Karpas-422 (cell line): ENCODE measurements at regions not wholly inside any gene's neighbourhood (a gene's known extent, or its start where the extent isn't known, plus 50 kb on each side); places are given as distances from the start of the nearest gene placed in this dataset.

Experiments used
- DNase-seq: peaks from one replicate; pipeline ENCODE4 v3.0.0-alpha.2; 2015
- H2AFZ ChIP-seq: fragments of 200-600 bp; sonication (generic); 2 replicates; pipeline ENCODE4 v1.6.1; 2014; ENCODE audit warnings: antibody characterized with exemption, low read length, mixed read lengths
- H3K27ac ChIP-seq: fragments of 200-600 bp; sonication (generic); 2 replicates; pipeline ENCODE4 v1.5.1; 2014; ENCODE audit warnings: mild to moderate bottlenecking, low read length, moderate library complexity
- H3K27me3 ChIP-seq: fragments of 200-600 bp; sonication (generic); 2 replicates; pipeline ENCODE4 v1.6.1; 2014; ENCODE audit warnings: low read length, mixed read lengths
- H3K36me3 ChIP-seq: fragments of 200-600 bp; sonication (generic); 2 replicates; pipeline ENCODE4 v1.6.1; 2014; ENCODE audit warnings: low read length, mixed read lengths; ENCODE audit not compliant: insufficient read depth
- H3K4me1 ChIP-seq: fragments of 200-600 bp; sonication (generic); 2 replicates; pipeline ENCODE4 v1.6.1; 2014; ENCODE audit warnings: mild to moderate bottlenecking, low read length, mixed read lengths
- H3K4me2 ChIP-seq: fragments of 200-600 bp; sonication (generic); 2 replicates; pipeline ENCODE4 v1.6.1; 2014; ENCODE audit warnings: low read length, low read depth, mild to moderate bottlenecking; ENCODE audit not compliant: poor library complexity, severe bottlenecking
- H3K4me3 ChIP-seq: fragments of 200-600 bp; sonication (generic); 2 replicates; pipeline ENCODE4 v1.5.1; 2014; ENCODE audit warnings: mild to moderate bottlenecking, antibody characterized with exemption, low read length, mixed read lengths
- H3K79me2 ChIP-seq: fragments of 200-600 bp; sonication (generic); 2 replicates; pipeline ENCODE4 v1.6.1; 2014; ENCODE audit warnings: mild to moderate bottlenecking, low read length, mixed read lengths
- H3K9ac ChIP-seq: fragments of 200-600 bp; sonication (generic); 2 replicates; pipeline ENCODE4 v1.6.0; 2014; ENCODE audit warnings: low read length
- H3K9me2 ChIP-seq: fragments of 200-600 bp; sonication (generic), shearing (Covaris generic); replicated peaks from 2 replicates; pipeline ENCODE4 v1.6.0; 2014; ENCODE audit warnings: mild to moderate bottlenecking, low read length, moderate library complexity; ENCODE audit not compliant: insufficient read depth
- H3K9me3 ChIP-seq: fragments of 300-700, 200-600 bp; sonication (generic); 2 replicates; pipeline ENCODE4 v1.6.1; 2014; ENCODE audit warnings: low read length, mixed read lengths
- H4K20me1 ChIP-seq: fragments of 200-600 bp; sonication (generic); 2 replicates; pipeline ENCODE4 v1.6.1; 2014; ENCODE audit warnings: mild to moderate bottlenecking, antibody characterized with exemption, low read length, low read depth; ENCODE audit not compliant: insufficient read depth

- H2AFZ ChIP-seq, result no peak overlapping the region
- no peak for DNase-seq
Observed at GRCh38 chr13:107734891-107735625, 480.3 kb downstream of the LIG4 start.

GRCh38 chr13:107733276-107733675 is 482.1 kb downstream of the LIG4 start:
- no peak overlapping the region for H3K9ac ChIP-seq
- no peak for DNase-seq
- H3K4me2 ChIP-seq, result no peak overlapping the region
- H3K36me3 ChIP-seq, result no peaks in the 10 kb centered on the region
- H3K9me3 ChIP-seq, result peaks cover 15% of the 10 kb centered on the region
- no peaks in the 10 kb centered on the region for H4K20me1 ChIP-seq
- no peak overlapping the region for H2AFZ ChIP-seq
- H3K27ac ChIP-seq, result no peak overlapping the region
- no peaks in the 10 kb centered on the region for H3K9me2 ChIP-seq
- no peak overlapping the region for H3K4me3 ChIP-seq
- no peaks in the 10 kb centered on the region for H3K27me3 ChIP-seq
- H3K4me1 ChIP-seq, result no peaks in the 10 kb centered on the region
- no peaks in the 10 kb centered on the region for H3K79me2 ChIP-seq

More at GRCh38 chr13:107734891-107735625, 480.3 kb downstream of the LIG4 start:
- H3K9me2 ChIP-seq, result no peaks in the 10 kb centered on the region
- H3K27ac ChIP-seq, result no peak overlapping the region
- no peak overlapping the region for H3K4me3 ChIP-seq
- no peaks in the 10 kb centered on the region for H3K4me1 ChIP-seq
- H3K36me3 ChIP-seq, result no peaks in the 10 kb centered on the region
- H3K79me2 ChIP-seq, result no peaks in the 10 kb centered on the region
- H3K4me2 ChIP-seq, result no peak overlapping the region
- H4K20me1 ChIP-seq, result no peaks in the 10 kb centered on the region
- no peaks in the 10 kb centered on the region for H3K27me3 ChIP-seq
- H3K9ac ChIP-seq, result no peak overlapping the region
- H3K9me3 ChIP-seq, result peaks cover 15% of the 10 kb centered on the region

DNA sequence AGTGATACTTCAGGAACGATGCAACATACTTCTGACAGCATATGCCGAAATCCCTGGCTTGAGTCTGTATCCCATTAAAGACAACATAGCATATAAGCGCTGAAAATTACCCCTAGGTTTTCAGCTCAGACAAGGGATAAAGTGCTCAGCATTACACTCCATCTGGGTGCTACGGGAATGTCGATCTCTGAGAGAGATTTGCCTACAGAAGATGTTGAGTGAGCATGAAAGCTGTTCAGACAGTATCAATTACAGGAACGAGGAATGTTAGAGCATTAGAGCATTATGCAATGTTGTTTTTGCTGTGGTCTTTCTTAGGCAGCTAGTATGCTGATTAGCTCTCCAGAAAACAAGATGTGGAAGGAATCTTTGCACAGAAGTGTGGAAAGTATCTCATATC is 484.5 kb downstream of the LIG4 start:
- no peaks in the 10 kb centered on the region for H3K4me1 ChIP-seq
- no peaks in the 10 kb centered on the region for H3K79me2 ChIP-seq
- no peaks in the 10 kb centered on the region for H3K36me3 ChIP-seq
- no peak overlapping the region for H3K4me3 ChIP-seq
- no peak for DNase-seq
- H3K9ac ChIP-seq, result no peak overlapping the region
- no peaks in the 10 kb centered on the region for H4K20me1 ChIP-seq
- H3K27me3 ChIP-seq, result no peaks in the 10 kb centered on the region
- no peak overlapping the region for H2AFZ ChIP-seq
- no peaks in the 10 kb centered on the region for H3K9me2 ChIP-seq
- peaks cover 12% of the 10 kb centered on the region; the same call in 1 of the 2 replicates for H3K9me3 ChIP-seq
- no peak overlapping the region for H3K27ac ChIP-seq
- no peak overlapping the region for H3K4me2 ChIP-seq

- Histone ChIP-seq H2AFZ (no peak overlapping the region), H3K9ac (no peak overlapping the region), H3K36me3 (no peaks in the 10 kb centered on the region), H3K27me3 (no peaks in the 10 kb centered on the region), H3K4me1 (no peaks in the 10 kb centered on the region), H3K9me3 (peaks cover 14% of the 10 kb centered on the region), H3K4me2 (no peak overlapping the region), H3K4me3 (no peak overlapping the region), H4K20me1 (no peaks in the 10 kb centered on the region), H3K9me2 (no peaks in the 10 kb centered on the region), H3K27ac (no peak overlapping the region), H3K79me2 (no peaks in the 10 kb centered on the region)
- no peak for DNase-seq
Observed at GRCh38 chr13:107721125-107721869, 494.0 kb downstream of the LIG4 start.

- Histone ChIP-seq H2AFZ (no peak overlapping the region), H3K27ac (no peak overlapping the region), H3K4me3 (no peak overlapping the region), H3K36me3 (no peaks in the 10 kb centered on the region), H3K4me2 (no peak overlapping the region), H3K4me1 (no peaks in the 10 kb centered on the region), H3K9me3 (peaks cover 9% of the 10 kb centered on the region; the same call in 1 of the 2 replicates), H3K79me2 (no peaks in the 10 kb centered on the region), H3K9me2 (no peaks in the 10 kb centered on the region), H3K9ac (no peak overlapping the region), H3K27me3 (no peaks in the 10 kb centered on the region), H4K20me1 (no peaks in the 10 kb centered on the region)
- no peak for DNase-seq
Observed at GRCh38 chr13:107716741-107717140, 498.6 kb downstream of the LIG4 start.

DNA sequence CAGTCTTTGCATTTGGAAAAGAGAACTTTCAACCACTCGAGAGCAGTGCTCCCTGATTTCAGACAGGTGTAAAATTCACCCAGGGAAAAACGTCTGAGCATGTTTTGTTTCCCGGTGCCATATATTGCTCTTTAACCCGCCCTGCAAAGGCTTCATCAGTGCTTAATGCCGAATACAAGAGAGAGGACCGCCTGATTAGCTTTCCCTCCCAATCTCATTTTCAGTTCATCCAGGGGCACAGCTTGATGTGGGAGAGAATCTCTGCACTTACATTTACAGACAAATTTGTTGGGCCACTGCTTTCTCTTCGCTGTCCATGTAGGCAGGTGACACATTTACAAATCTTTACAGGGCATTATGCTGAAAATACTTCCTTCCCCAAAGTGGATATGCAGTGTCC is 499.1 kb downstream of the LIG4 start:
- no peaks in the 10 kb centered on the region for H3K4me1 ChIP-seq
- no peak overlapping the region for H3K27ac ChIP-seq
- H3K36me3 ChIP-seq, result no peaks in the 10 kb centered on the region
- peaks cover 8% of the 10 kb centered on the region; the same call in 1 of the 2 replicates for H3K9me3 ChIP-seq
- H4K20me1 ChIP-seq, result no peaks in the 10 kb centered on the region
- no peak for DNase-seq
- H2AFZ ChIP-seq, result no peak overlapping the region
- H3K27me3 ChIP-seq, result no peaks in the 10 kb centered on the region
- H3K9ac ChIP-seq, result no peak overlapping the region
- no peak overlapping the region for H3K4me3 ChIP-seq
- no peak overlapping the region for H3K4me2 ChIP-seq
- H3K79me2 ChIP-seq, result no peaks in the 10 kb centered on the region
- no peaks in the 10 kb centered on the region for H3K9me2 ChIP-seq

DNA sequence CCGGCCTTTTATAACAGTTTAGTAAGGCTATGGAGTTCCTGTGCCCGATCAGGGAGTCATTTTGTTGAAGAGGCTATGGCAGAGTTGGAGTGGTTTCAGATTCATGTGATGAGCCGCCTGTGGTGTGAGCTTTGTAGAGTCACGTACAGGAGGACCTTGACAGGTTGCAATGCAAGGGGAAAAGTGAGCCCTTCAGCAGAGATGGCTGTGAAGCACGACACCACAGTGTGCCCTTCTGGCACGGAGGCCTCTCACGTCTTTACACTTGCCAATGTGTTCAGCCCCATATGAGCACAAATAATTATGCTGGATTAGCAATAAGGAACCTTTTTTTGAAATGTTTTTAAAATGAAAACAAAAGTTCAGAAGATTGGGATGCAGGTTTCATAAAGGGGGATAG is 499.8 kb downstream of the LIG4 start:
- DNase-seq, result no peak
- Histone ChIP-seq H3K4me2 (no peak overlapping the region), H3K4me3 (no peak overlapping the region)

GRCh38 chr13:107713314-107713713 is 502.0 kb downstream of the LIG4 start:
- Histone ChIP-seq H3K27me3 (no peaks in the 10 kb centered on the region), H3K79me2 (no peaks in the 10 kb centered on the region), H3K9me2 (no peaks in the 10 kb centered on the region), H3K9me3 (peaks cover 4% of the 10 kb centered on the region; the same call in 1 of the 2 replicates), H3K4me2 (no peak overlapping the region), H2AFZ (no peak overlapping the region), H4K20me1 (no peaks in the 10 kb centered on the region), H3K4me1 (no peaks in the 10 kb centered on the region), H3K4me3 (no peak overlapping the region), H3K9ac (no peak overlapping the region), H3K27ac (no peak overlapping the region), H3K36me3 (no peaks in the 10 kb centered on the region)
- DNase-seq, result no peak

More for the DNA sequence above, 499.8 kb downstream of the LIG4 start:
- no peak overlapping the region for H3K27ac ChIP-seq
- no peak overlapping the region for H2AFZ ChIP-seq
- H3K9me2 ChIP-seq, result no peaks in the 10 kb centered on the region
- peaks cover 8% of the 10 kb centered on the region; the same call in 1 of the 2 replicates for H3K9me3 ChIP-seq
- H3K4me1 ChIP-seq, result no peaks in the 10 kb centered on the region
- no peaks in the 10 kb centered on the region for H3K27me3 ChIP-seq
- no peak overlapping the region for H3K9ac ChIP-seq
- H3K36me3 ChIP-seq, result no peaks in the 10 kb centered on the region
- no peaks in the 10 kb centered on the region for H4K20me1 ChIP-seq
- H3K79me2 ChIP-seq, result no peaks in the 10 kb centered on the region
